ENCODE measurements at regions not wholly inside any gene's neighbourhood (a gene's known extent, or its start where the extent isn't known, plus 50 kb on each side); places are given as distances from the start of the nearest gene placed in this dataset.

- TF ChIP-seq CTCF (IDR thresholded peaks at IDR 0.05) (peak in 2 of 6 experiments; percentile 12 to 21), POLR2A (IDR thresholded peaks at IDR 0.05) (no peak)
Measured at GRCh38 chr10:44733501-44734488, 177.3 kb upstream of the TMEM72 start.

Data from thyroid gland (tissue), 4 donors.